Parathyroid adenoma (tissue), 2 donors: ENCODE measurements at regions not wholly inside any gene's neighbourhood (a gene's known extent, or its start where the extent isn't known, plus 50 kb on each side); places are given as distances from the start of the nearest gene placed in this dataset.

ENCODE experiments used
- H2AFZ ChIP-seq: fragments of 300-600 bp; sonication (generic); one replicate; pipeline ENCODE4 v1.7.0; 2017; ENCODE audit warnings: antibody characterized with exemption, mild to moderate bottlenecking
- H3K27ac ChIP-seq: fragments of 300-600 bp; sonication (generic); one replicate; pipeline ENCODE4 v1.7.0; 2017
- H3K27me3 ChIP-seq: fragments of 300-600 bp; sonication (generic); one replicate; pipeline ENCODE4 v1.7.0; 2017; ENCODE audit warnings: low read length; ENCODE audit not compliant: control insufficient read depth, insufficient read depth
- H3K36me3 ChIP-seq: fragments of 300-600 bp; sonication (generic); one replicate; pipeline ENCODE4 v1.7.0; 2017; ENCODE audit warnings: low read length; ENCODE audit not compliant: control insufficient read depth, insufficient read depth
- H3K4me1 ChIP-seq: fragments of 300-600 bp; sonication (generic); one replicate; pipeline ENCODE4 v1.7.0; 2017; ENCODE audit warnings: control low read depth
- H3K4me2 ChIP-seq: fragments of 300-600 bp; sonication (generic); one replicate; pipeline ENCODE4 v1.7.0; 2017; ENCODE audit warnings: low read length
- H3K4me3 ChIP-seq: fragments of 300-600 bp; sonication (generic); one replicate; pipeline ENCODE4 v1.7.0; 2017; ENCODE audit warnings: low read depth, low read length
- H3K79me2 ChIP-seq: fragments of 300-600 bp; sonication (generic); one replicate; pipeline ENCODE4 v1.7.0; 2017; ENCODE audit warnings: control low read depth
- H3K9ac ChIP-seq: fragments of 300-600 bp; sonication (generic); one replicate; pipeline ENCODE4 v1.7.0; 2017; ENCODE audit warnings: mild to moderate bottlenecking
- H3K9me3 ChIP-seq: fragments of 300-600 bp; sonication (generic); one replicate; pipeline ENCODE4 v1.7.0; 2017; ENCODE audit warnings: low read length; ENCODE audit not compliant: control insufficient read depth
- CTCF ChIP-seq: fragments of 300-600 bp; sonication (generic); IDR thresholded peaks from one replicate; pipeline ENCODE4 v1.7.0; 2017; ENCODE audit warnings: antibody characterized with exemption, mild to moderate bottlenecking
- donor health status: primary hyperparathyroidism.

DNA sequence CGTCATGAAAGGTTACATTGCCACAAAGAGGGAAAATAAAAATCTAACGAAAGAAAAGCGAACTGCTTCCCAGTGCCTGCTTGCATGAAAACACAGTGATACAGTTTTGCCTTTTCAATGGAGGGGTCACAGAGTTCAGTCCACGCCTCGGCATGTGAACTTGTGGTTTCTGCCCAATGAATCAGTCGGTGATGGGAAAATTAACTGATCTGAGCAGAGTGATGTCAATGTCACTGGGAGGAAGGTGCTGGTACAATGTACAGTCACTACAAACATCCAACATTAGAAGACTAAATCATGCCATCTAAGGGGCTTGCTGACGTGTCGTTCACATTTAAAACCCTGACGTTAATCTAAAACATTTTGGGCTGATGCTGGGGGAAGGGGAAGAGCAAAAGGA, 151.8 kb upstream of the MSX2 start:
- Histone ChIP-seq H3K79me2 (no peaks in the 10 kb centered on the region), H3K9me3 (no peaks in the 10 kb centered on the region), H3K4me3 (no peak overlapping the region), H2AFZ (no peak overlapping the region), H3K4me2 (no peak overlapping the region), H3K4me1 (peaks cover 6% of the 10 kb centered on the region), H3K27ac (no peak overlapping the region), H3K27me3 (no peaks in the 10 kb centered on the region), H3K9ac (no peak overlapping the region), H3K36me3 (no peaks in the 10 kb centered on the region)
- no peak for TF ChIP-seq CTCF

- no peaks in the 10 kb centered on the region for H3K27me3 ChIP-seq
- no peak for TF ChIP-seq CTCF
Measured at GRCh38 chr5:174573221-174573994, 151.0 kb upstream of the MSX2 start.

DNA sequence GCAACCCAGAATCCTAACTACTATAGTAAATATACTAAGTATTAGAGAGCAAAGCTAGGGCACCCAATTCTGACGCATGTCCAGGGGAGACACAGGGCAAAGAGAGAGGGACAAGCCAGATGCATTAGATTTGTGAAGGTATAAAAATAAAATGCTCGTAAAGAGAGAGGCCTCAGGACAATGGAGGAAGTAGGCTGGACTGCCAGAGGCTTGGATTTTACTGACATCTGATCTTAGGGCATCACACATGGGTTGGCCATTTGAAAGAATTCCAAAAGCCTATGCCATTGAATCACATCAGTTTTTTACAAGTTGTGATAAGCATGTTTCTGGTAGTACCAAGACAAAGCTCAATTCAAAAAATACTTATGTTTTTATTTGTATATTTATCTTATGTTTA, 149.3 kb upstream of the MSX2 start:
- no peak overlapping the region for H3K27ac ChIP-seq
- H3K27me3 ChIP-seq, result no peaks in the 10 kb centered on the region
- peak overlapping the region; percentile 9 for H2AFZ ChIP-seq
- no peak overlapping the region for H3K4me3 ChIP-seq
- peaks cover 6% of the 10 kb centered on the region for H3K4me1 ChIP-seq
- no peaks in the 10 kb centered on the region for H3K9me3 ChIP-seq
- no peaks in the 10 kb centered on the region for H3K79me2 ChIP-seq
- no peak overlapping the region for H3K4me2 ChIP-seq
- no peaks in the 10 kb centered on the region for H3K36me3 ChIP-seq
- H3K9ac ChIP-seq, result no peak overlapping the region
- no peak for TF ChIP-seq CTCF

More at GRCh38 chr5:174573221-174573994, 151.0 kb upstream of the MSX2 start:
- H3K36me3 ChIP-seq, result no peaks in the 10 kb centered on the region
- H3K4me3 ChIP-seq, result no peak overlapping the region
- H3K9me3 ChIP-seq, result no peaks in the 10 kb centered on the region
- H3K4me1 ChIP-seq, result peaks cover 6% of the 10 kb centered on the region
- no peak overlapping the region for H3K9ac ChIP-seq
- H3K4me2 ChIP-seq, result no peak overlapping the region
- H2AFZ ChIP-seq, result no peak overlapping the region
- H3K79me2 ChIP-seq, result no peaks in the 10 kb centered on the region
- H3K27ac ChIP-seq, result no peak overlapping the region

GRCh38 chr5:174576042-174576441, 148.3 kb upstream of the MSX2 start:
- H3K9me3 ChIP-seq, result no peaks in the 10 kb centered on the region
- H3K4me2 ChIP-seq, result no peak overlapping the region
- H3K36me3 ChIP-seq, result no peaks in the 10 kb centered on the region
- no peak overlapping the region for H3K4me3 ChIP-seq
- no peaks in the 10 kb centered on the region for H3K79me2 ChIP-seq
- H3K27me3 ChIP-seq, result no peaks in the 10 kb centered on the region
- H2AFZ ChIP-seq, result no peak overlapping the region
- H3K27ac ChIP-seq, result no peak overlapping the region
- TF ChIP-seq CTCF, result no peak
- no peak overlapping the region for H3K9ac ChIP-seq
- H3K4me1 ChIP-seq, result peaks cover 10% of the 10 kb centered on the region

GRCh38 chr5:174581479-174581878, 142.9 kb upstream of the MSX2 start:
- no peaks in the 10 kb centered on the region for H3K79me2 ChIP-seq
- no peaks in the 10 kb centered on the region for H3K27me3 ChIP-seq
- peak; percentile 74 for TF ChIP-seq CTCF
- peak overlapping the region; percentile 67 for H2AFZ ChIP-seq
- no peak overlapping the region for H3K27ac ChIP-seq
- no peak overlapping the region for H3K4me2 ChIP-seq
- H3K36me3 ChIP-seq, result no peaks in the 10 kb centered on the region
- no peak overlapping the region for H3K9ac ChIP-seq
- H3K4me3 ChIP-seq, result no peak overlapping the region
- peaks cover 16% of the 10 kb centered on the region for H3K4me1 ChIP-seq
- H3K9me3 ChIP-seq, result no peaks in the 10 kb centered on the region
